Mucosa of descending colon (tissue), 3 donors: ENCODE measurements at regions not wholly inside any gene's neighbourhood (a gene's known extent, or its start where the extent isn't known, plus 50 kb on each side); places are given as distances from the start of the nearest gene placed in this dataset.

ENCODE experiments used
- ATAC-seq: fragments of 200-7000 bp; cut with Tn5 transposase; one replicate; pipeline ENCODE4 v1.9.1; 2020; ENCODE audit warnings: mild to moderate bottlenecking, moderate library complexity
- DNase-seq, 3 donors: peaks; one replicate each; pipeline ENCODE4 v3.0.0-alpha.2; 2020
- H3K36me3 ChIP-seq: fragments of 200-600 bp; one replicate; pipeline ENCODE4 v1.8.0; 2021; ENCODE audit warnings: low read depth, mild to moderate bottlenecking
- H3K4me1 ChIP-seq: fragments of 200-600 bp; one replicate; pipeline ENCODE4 v1.8.0; 2021; ENCODE audit warnings: low read depth, mild to moderate bottlenecking
- H3K4me3 ChIP-seq: fragments of 200-600 bp; one replicate; pipeline ENCODE4 v1.8.0; 2021; ENCODE audit warnings: mild to moderate bottlenecking
- H3K9me3 ChIP-seq: fragments of 200-600 bp; one replicate; pipeline ENCODE4 v1.8.0; 2021; ENCODE audit warnings: mild to moderate bottlenecking
- CTCF ChIP-seq: fragments of 200-600 bp; IDR thresholded peaks from one replicate; pipeline ENCODE4 v1.8.0; 2022; ENCODE audit warnings: antibody characterized with exemption, mild to moderate bottlenecking
- intact Hi-C, 2 donors: fragments of 100-400 bp; cut with DNase I in 1 of 2; cut with micrococcal nuclease in 1 of 2; formaldehyde crosslinking; loops; one replicate each; pipeline versions ENCODE4 v1.11.0 to v1.11.1; 2022; cut with DNase I, micrococcal nuclease
- donor health status: DM: no; HTN: no; CAD: no; lungs with moderate emphysema.
- donor health status: DM: no; HTN: no; CAD: no.
- donor health status: DM: no; HTN: yes; CAD: no.

- Histone ChIP-seq H3K36me3 (no peaks in the 10 kb centered on the region), H3K9me3 (no peaks in the 10 kb centered on the region), H3K4me1 (no peaks in the 10 kb centered on the region), H3K4me3 (no peak overlapping the region)
- no peak for DNase-seq
- TF ChIP-seq CTCF, result no peak
- no peak for ATAC-seq
- intact Hi-C loops, result no loop called here
Observed at GRCh38 chr3:65033576-65033975, 345.8 kb upstream of the ADAMTS9 start.

GRCh38 chr3:65030847-65031463 lies 343.2 kb upstream of the ADAMTS9 start:
- intact Hi-C loops, result no loop called here
- Histone ChIP-seq H3K9me3 (no peaks in the 10 kb centered on the region), H3K36me3 (no peaks in the 10 kb centered on the region), H3K4me1 (no peaks in the 10 kb centered on the region), H3K4me3 (no peak overlapping the region)
- no peak for DNase-seq
- ATAC-seq, result no peak
- TF ChIP-seq CTCF, result no peak

GRCh38 chr3:65030014-65030627 lies 342.3 kb upstream of the ADAMTS9 start:
- no peak for TF ChIP-seq CTCF
- ATAC-seq (no peak), DNase-seq (no peak)
- H3K36me3 ChIP-seq, result no peaks in the 10 kb centered on the region
- H3K4me3 ChIP-seq, result no peak overlapping the region
- no peaks in the 10 kb centered on the region for H3K4me1 ChIP-seq
- intact Hi-C loops, result no loop called here
- H3K9me3 ChIP-seq, result no peaks in the 10 kb centered on the region

- no peak for DNase-seq
- Histone ChIP-seq H3K9me3 (no peaks in the 10 kb centered on the region), H3K4me3 (no peak overlapping the region), H3K36me3 (no peaks in the 10 kb centered on the region), H3K4me1 (no peaks in the 10 kb centered on the region)
- TF ChIP-seq CTCF, result no peak
- intact Hi-C loops, result no loop called here
- no peak for ATAC-seq
Observed at GRCh38 chr3:65029130-65029529, 341.3 kb upstream of the ADAMTS9 start.

GRCh38 chr3:65028024-65028423 lies 340.2 kb upstream of the ADAMTS9 start:
- Histone ChIP-seq H3K36me3 (no peaks in the 10 kb centered on the region), H3K4me1 (no peaks in the 10 kb centered on the region), H3K4me3 (no peak overlapping the region), H3K9me3 (no peaks in the 10 kb centered on the region)
- DNase-seq (no peak), ATAC-seq (no peak)
- no peak for TF ChIP-seq CTCF
- intact Hi-C loops, result no loop called here

GRCh38 chr3:65027335-65027734 lies 339.5 kb upstream of the ADAMTS9 start:
- H3K4me3 ChIP-seq, result no peak overlapping the region
- H3K9me3 ChIP-seq, result no peaks in the 10 kb centered on the region
- H3K4me1 ChIP-seq, result no peaks in the 10 kb centered on the region
- H3K36me3 ChIP-seq, result no peaks in the 10 kb centered on the region
- DNase-seq (no peak), ATAC-seq (no peak)
- TF ChIP-seq CTCF, result no peak
- intact Hi-C loops, result no loop called here
